LoVo (cell line): ENCODE measurements at regions not wholly inside any gene's neighbourhood (a gene's known extent, or its start where the extent isn't known, plus 50 kb on each side); places are given as distances from the start of the nearest gene placed in this dataset.

Source experiments
- DNase-seq: peaks from one replicate; pipeline ENCODE4 v3.0.0-alpha.2; 2016; ENCODE audit warnings: low spot score

- DNase-seq, result no peak
Observed at GRCh38 chr19:34118879-34119748, 53.2 kb upstream of the LSM14A start.

- no peak for DNase-seq
Observed at GRCh38 chr19:34120141-34120540, 52.2 kb upstream of the LSM14A start.

GRCh38 chr19:34120846-34121639 lies 51.3 kb upstream of the LSM14A start:
- DNase-seq, result no peak
